NT2/D1 (cell line): ENCODE measurements at regions not wholly inside any gene's neighbourhood (a gene's known extent, or its start where the extent isn't known, plus 50 kb on each side); places are given as distances from the start of the nearest gene placed in this dataset.

ENCODE experiments used
- SUZ12 ChIP-seq: IDR thresholded peaks from 2 replicates; pipeline ENCODE4 v1.6.1; 2011; ENCODE audit not compliant: insufficient read length, insufficient read depth; ENCODE audit errors: extremely low read depth
- ZNF274 ChIP-seq: IDR thresholded peaks from 2 replicates; pipeline ENCODE4 v1.6.1; 2011; ENCODE audit warnings: mild to moderate bottlenecking, low read depth, low read length

GRCh38 chr9:119861842-119862241 lies 492.6 kb upstream of the BRINP1 start:
- TF ChIP-seq ZNF274: no peak
- TF ChIP-seq SUZ12: no peak
